ENCODE measurements at regions not wholly inside any gene's neighbourhood (a gene's known extent, or its start where the extent isn't known, plus 50 kb on each side); places are given as distances from the start of the nearest gene placed in this dataset.

- CTCF ChIA-PET, result interaction anchor here (1.0 kb wide), 1 partner anchor 152 kb away, joined by 3 read pairs; no protein-coding TSS in a partner anchor
- H3K4me3 ChIP-seq (ENCODE audit: low read depth, low read length), result no peak overlapping the region
- POLR2A ChIA-PET, result no interaction called here
- no peak for DNase-seq (ENCODE audit: low read depth, low spot score)
- TF ChIP-seq CTCF (IDR thresholded peaks at IDR 0.05; ENCODE audit: insufficient read depth, low read length, missing control alignments), result no peak
Measured at GRCh38 chr6:156717542-156717941, 59.6 kb upstream of the ARID1B start.

- no peak for TF ChIP-seq CTCF (IDR thresholded peaks at IDR 0.05; ENCODE audit: insufficient read depth, low read length, missing control alignments)
- H3K4me3 ChIP-seq (ENCODE audit: low read depth, low read length), result no peak overlapping the region
- ChIA-PET POLR2A (no interaction called here), CTCF (no interaction called here)
- no peak for DNase-seq (ENCODE audit: low read depth, low spot score)
Measured at GRCh38 chr6:156715839-156716238, 61.3 kb upstream of the ARID1B start.

GRCh38 chr6:156713548-156713947 is 63.6 kb upstream of the ARID1B start:
- DNase-seq (ENCODE audit: low read depth, low spot score), result no peak
- CTCF ChIA-PET, result interaction anchor here (1.0 kb wide), 1 partner anchor 269 kb away, joined by 3 read pairs; no protein-coding TSS in a partner anchor
- no peak overlapping the region for H3K4me3 ChIP-seq (ENCODE audit: low read depth, low read length)
- TF ChIP-seq CTCF (IDR thresholded peaks at IDR 0.05; ENCODE audit: insufficient read depth, low read length, missing control alignments), result no peak
- POLR2A ChIA-PET, result no interaction called here

GRCh38 chr6:156710479-156710878 is 66.7 kb upstream of the ARID1B start:
- ChIA-PET POLR2A (no interaction called here), CTCF (interaction anchor here (0.9 kb wide), 1 partner anchor 10 kb away, joined by 3 read pairs; no protein-coding TSS in a partner anchor)
- DNase-seq (ENCODE audit: low read depth, low spot score), result no peak
- H3K4me3 ChIP-seq (ENCODE audit: low read depth, low read length), result no peak overlapping the region
- TF ChIP-seq CTCF (IDR thresholded peaks at IDR 0.05; ENCODE audit: insufficient read depth, low read length, missing control alignments), result no peak

- no peak overlapping the region for H3K4me3 ChIP-seq (ENCODE audit: low read depth, low read length)
- ChIA-PET POLR2A (no interaction called here), CTCF (no interaction called here)
- DNase-seq (ENCODE audit: low read depth, low spot score), result no peak
- no peak for TF ChIP-seq CTCF (IDR thresholded peaks at IDR 0.05; ENCODE audit: insufficient read depth, low read length, missing control alignments)
Measured at GRCh38 chr6:156707818-156708217, 69.4 kb upstream of the ARID1B start.

GRCh38 chr6:156703719-156704118 is 73.5 kb upstream of the ARID1B start:
- DNase-seq (ENCODE audit: low read depth, low spot score), result no peak
- ChIA-PET POLR2A (no interaction called here), CTCF (no interaction called here)
- no peak for TF ChIP-seq CTCF (IDR thresholded peaks at IDR 0.05; ENCODE audit: insufficient read depth, low read length, missing control alignments)
- no peak overlapping the region for H3K4me3 ChIP-seq (ENCODE audit: low read depth, low read length)
